ENCODE measurements at regions not wholly inside any gene's neighbourhood (a gene's known extent, or its start where the extent isn't known, plus 50 kb on each side); places are given as distances from the start of the nearest gene placed in this dataset.

DNA sequence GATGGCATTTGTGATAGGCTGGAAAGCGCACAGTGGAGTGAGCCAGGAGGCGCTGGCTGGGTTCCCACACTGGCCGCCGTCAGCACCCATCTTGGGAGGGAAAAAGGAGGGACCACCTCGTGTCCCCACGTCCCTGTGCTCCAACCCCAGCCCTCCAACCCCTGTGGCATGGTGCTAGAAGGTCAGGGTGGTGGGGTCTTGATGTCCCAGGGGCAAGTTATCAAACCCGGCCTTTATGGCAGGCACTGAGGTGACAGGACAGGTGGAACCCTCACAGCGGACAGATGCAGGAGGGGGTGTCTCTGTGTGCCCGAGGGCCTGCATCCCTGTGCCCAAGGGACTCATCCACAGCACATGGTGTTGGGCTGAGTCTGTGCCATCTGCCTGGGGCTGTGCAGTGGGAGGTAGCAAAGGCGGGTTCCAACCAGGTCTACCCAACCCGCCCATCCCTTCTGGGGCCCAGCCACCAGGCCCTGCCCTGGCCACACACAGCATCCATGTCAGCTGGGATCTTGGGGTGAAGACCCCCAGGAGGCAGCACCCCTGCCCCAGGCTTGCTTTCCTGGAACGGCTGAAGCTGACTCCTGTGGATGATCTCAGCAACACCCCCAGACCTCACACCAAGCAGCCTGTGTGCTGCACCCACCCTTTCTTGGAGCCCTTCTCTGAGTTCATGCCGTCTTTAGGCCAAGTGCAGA is 246.1 kb downstream of the NDUFA10 start:
- in situ Hi-C loops (cut with MboI): no loop called here
- FAIRE-seq (no peak), DNase-seq (ENCODE audit: extremely low read depth in 1 of 4, low spot score in 3 of 4) (no peak), ATAC-seq (no peak)
- POLR2A ChIA-PET: no interaction called here
- no peak overlapping the region for H3K4me3 ChIP-seq
- H3K36me3 ChIP-seq (ENCODE audit: control insufficient read depth, insufficient read depth, low read length): no peaks in the 10 kb centered on the region
- intact Hi-C loops (cut with micrococcal nuclease): no loop called here
- H4K20me1 ChIP-seq (replicated peaks; ENCODE audit: control insufficient read depth, insufficient read depth, low read length): no peaks in the 10 kb centered on the region
- H3K4me1 ChIP-seq (replicated peaks in 1 of 2; ENCODE audit: control insufficient read depth in 2 of 2, insufficient read depth in 2 of 2, low read length in 2 of 2): no peaks in the 10 kb centered on the region
- H3K9ac ChIP-seq (ENCODE audit: insufficient read depth in 1 of 2, low read depth in 2 of 2, low read length in 2 of 2): no peak overlapping the region
- H3K79me2 ChIP-seq (ENCODE audit: control insufficient read depth, insufficient read depth, low read length): no peaks in the 10 kb centered on the region
- H2AFZ ChIP-seq (ENCODE audit: low read depth, low read length): no peak overlapping the region
- 0% methylated on average over 9 of the region's 13 CpGs for WGBS (ENCODE audit: insufficient coverage, low coverage, missing lambda C conversion rate)
- H3K9me3 ChIP-seq (replicated peaks; ENCODE audit: control insufficient read depth, insufficient read depth, low read depth, low read length): no peaks in the 10 kb centered on the region
- no peaks in the 10 kb centered on the region for H3K9me1 ChIP-seq (ENCODE audit: control insufficient read depth, insufficient read depth, low read length)
- BruUV-seq (replicated peaks): no TSS peak
- no peak overlapping the region for H3K4me2 ChIP-seq (ENCODE audit: insufficient read depth, low read length)
- CTCF ChIA-PET (ENCODE audit: low intra/inter-chr PET ratio): no interaction called here
- no peak overlapping the region for H3K27ac ChIP-seq (ENCODE audit: extremely low read depth, low read depth, low read length)
- H3K27me3 ChIP-seq (ENCODE audit: control insufficient read depth in 2 of 2, insufficient read depth in 2 of 2, low read length in 2 of 2): peaks cover 2 to 45% of the 10 kb centered on the region in 2 experiments; a peak in 2 of 5 replicates
- TF ChIP-seq, protein P1, sequence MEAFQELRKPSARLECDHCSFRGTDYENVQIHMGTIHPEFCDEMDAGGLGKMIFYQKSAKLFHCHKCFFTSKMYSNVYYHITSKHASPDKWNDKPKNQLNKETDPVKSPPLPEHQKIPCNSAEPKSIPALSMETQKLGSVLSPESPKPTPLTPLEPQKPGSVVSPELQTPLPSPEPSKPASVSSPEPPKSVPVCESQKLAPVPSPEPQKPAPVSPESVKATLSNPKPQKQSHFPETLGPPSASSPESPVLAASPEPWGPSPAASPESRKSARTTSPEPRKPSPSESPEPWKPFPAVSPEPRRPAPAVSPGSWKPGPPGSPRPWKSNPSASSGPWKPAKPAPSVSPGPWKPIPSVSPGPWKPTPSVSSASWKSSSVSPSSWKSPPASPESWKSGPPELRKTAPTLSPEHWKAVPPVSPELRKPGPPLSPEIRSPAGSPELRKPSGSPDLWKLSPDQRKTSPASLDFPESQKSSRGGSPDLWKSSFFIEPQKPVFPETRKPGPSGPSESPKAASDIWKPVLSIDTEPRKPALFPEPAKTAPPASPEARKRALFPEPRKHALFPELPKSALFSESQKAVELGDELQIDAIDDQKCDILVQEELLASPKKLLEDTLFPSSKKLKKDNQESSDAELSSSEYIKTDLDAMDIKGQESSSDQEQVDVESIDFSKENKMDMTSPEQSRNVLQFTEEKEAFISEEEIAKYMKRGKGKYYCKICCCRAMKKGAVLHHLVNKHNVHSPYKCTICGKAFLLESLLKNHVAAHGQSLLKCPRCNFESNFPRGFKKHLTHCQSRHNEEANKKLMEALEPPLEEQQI (IDR thresholded peaks at IDR 0.05): no peak
- TF ChIP-seq ZNF224 (CRISPR knock-in tag; IDR thresholded peaks at IDR 0.05): no peak
- TF ChIP-seq HSF4 (CRISPR knock-in tag; IDR thresholded peaks at IDR 0.05; ENCODE audit: borderline replicate concordance): no peak
- TF ChIP-seq PHTF2 (CRISPR knock-in tag; IDR thresholded peaks at IDR 0.05): no peak
- TF ChIP-seq, protein P2, sequence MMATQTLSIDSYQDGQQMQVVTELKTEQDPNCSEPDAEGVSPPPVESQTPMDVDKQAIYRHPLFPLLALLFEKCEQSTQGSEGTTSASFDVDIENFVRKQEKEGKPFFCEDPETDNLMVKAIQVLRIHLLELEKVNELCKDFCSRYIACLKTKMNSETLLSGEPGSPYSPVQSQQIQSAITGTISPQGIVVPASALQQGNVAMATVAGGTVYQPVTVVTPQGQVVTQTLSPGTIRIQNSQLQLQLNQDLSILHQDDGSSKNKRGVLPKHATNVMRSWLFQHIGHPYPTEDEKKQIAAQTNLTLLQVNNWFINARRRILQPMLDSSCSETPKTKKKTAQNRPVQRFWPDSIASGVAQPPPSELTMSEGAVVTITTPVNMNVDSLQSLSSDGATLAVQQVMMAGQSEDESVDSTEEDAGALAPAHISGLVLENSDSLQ (IDR thresholded peaks at IDR 0.05): no peak
- TF ChIP-seq MAZ (CRISPR knock-in tag; conservative IDR thresholded peaks at IDR 0.05 in 1 of 2, IDR thresholded peaks at IDR 0.05 in 1 of 2): no peak
- TF ChIP-seq NUFIP1 (IDR thresholded peaks at IDR 0.05; ENCODE audit: partially characterized antibody): no peak
- TF ChIP-seq KDM2B (CRISPR knock-in tag; IDR thresholded peaks at IDR 0.05): no peak
- TF ChIP-seq, protein P3, sequence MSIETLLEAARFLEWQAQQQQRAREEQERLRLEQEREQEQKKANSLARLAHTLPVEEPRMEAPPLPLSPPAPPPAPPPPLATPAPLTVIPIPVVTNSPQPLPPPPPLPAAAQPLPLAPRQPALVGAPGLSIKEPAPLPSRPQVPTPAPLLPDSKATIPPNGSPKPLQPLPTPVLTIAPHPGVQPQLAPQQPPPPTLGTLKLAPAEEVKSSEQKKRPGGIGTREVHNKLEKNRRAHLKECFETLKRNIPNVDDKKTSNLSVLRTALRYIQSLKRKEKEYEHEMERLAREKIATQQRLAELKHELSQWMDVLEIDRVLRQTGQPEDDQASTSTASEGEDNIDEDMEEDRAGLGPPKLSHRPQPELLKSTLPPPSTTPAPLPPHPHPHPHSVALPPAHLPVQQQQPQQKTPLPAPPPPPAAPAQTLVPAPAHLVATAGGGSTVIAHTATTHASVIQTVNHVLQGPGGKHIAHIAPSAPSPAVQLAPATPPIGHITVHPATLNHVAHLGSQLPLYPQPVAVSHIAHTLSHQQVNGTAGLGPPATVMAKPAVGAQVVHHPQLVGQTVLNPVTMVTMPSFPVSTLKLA (conservative IDR thresholded peaks at IDR 0.05): no peak
- TF ChIP-seq ELF1 (tag; IDR thresholded peaks at IDR 0.05): no peak
- TF ChIP-seq CBFB (CRISPR knock-in tag; IDR thresholded peaks at IDR 0.05): no peak
- no peak for TF ChIP-seq MCM7 (IDR thresholded peaks at IDR 0.05)
- TF ChIP-seq, protein P4, sequence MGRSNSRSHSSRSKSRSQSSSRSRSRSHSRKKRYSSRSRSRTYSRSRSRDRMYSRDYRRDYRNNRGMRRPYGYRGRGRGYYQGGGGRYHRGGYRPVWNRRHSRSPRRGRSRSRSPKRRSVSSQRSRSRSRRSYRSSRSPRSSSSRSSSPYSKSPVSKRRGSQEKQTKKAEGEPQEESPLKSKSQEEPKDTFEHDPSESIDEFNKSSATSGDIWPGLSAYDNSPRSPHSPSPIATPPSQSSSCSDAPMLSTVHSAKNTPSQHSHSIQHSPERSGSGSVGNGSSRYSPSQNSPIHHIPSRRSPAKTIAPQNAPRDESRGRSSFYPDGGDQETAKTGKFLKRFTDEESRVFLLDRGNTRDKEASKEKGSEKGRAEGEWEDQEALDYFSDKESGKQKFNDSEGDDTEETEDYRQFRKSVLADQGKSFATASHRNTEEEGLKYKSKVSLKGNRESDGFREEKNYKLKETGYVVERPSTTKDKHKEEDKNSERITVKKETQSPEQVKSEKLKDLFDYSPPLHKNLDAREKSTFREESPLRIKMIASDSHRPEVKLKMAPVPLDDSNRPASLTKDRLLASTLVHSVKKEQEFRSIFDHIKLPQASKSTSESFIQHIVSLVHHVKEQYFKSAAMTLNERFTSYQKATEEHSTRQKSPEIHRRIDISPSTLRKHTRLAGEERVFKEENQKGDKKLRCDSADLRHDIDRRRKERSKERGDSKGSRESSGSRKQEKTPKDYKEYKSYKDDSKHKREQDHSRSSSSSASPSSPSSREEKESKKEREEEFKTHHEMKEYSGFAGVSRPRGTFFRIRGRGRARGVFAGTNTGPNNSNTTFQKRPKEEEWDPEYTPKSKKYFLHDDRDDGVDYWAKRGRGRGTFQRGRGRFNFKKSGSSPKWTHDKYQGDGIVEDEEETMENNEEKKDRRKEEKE (IDR thresholded peaks at IDR 0.05; ENCODE audit: borderline replicate concordance in 1 of 2, control insufficient read depth in 1 of 2, low read depth in 2 of 2, low read length in 1 of 2): no peak
- TF ChIP-seq PML (IDR thresholded peaks at IDR 0.05; ENCODE audit: low read length): no peak
